GM21447 (cell line): ENCODE measurements at regions not wholly inside any gene's neighbourhood (a gene's known extent, or its start where the extent isn't known, plus 50 kb on each side); places are given as distances from the start of the nearest gene placed in this dataset.

Experiments
- ATAC-seq: cut with Tn5 transposase; IDR thresholded peaks from one replicate; pipeline ENCODE4 v1.9.1; 2021; ENCODE audit not compliant: unreplicated experiment

DNA sequence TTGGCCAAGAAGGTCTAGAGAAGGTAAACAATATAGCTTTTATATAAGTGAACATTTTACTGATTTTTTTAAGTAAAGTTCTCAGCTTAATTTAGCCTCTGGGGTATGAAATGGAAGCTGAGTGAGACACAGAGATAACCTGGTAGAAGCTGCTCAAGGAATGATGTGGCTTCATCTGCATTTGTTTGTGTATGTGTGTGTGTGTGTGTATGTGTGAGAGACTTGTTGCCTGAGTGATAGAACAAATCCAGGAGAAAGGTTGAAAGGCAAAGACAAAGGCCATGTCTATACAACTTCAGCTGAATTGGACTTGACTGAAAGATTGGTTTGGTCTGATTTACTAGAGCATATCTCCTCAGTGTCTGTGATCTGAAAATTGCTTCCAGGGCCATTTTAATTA is 63.6 kb downstream of the PCDH7 start:
- ATAC-seq: no peak

- ATAC-seq: no peak
Observed at GRCh38 chr4:30789219-30789671, 69.1 kb downstream of the PCDH7 start.

- no peak for ATAC-seq
Observed at GRCh38 chr4:30790123-30790522, 70.0 kb downstream of the PCDH7 start.

DNA sequence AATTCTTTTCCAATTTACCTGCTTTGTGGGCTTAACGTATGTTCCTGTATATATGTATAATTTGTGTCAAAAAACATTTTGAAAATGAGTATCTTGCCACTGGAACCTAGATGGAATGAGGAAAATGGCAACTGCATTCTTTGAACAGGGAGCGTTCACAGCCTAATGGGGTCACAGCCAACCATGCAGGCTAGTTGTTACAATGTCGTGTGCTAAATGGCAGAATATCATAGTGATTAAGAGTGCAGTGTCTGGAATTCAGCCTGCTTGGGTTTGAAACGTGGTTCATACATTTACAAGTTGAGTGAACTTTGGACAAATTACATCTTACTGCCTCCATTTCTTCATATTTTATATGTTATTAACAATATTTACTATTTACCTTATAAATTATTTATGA is 70.8 kb downstream of the PCDH7 start:
- ATAC-seq: no peak

GRCh38 chr4:30792601-30793000 is 72.4 kb downstream of the PCDH7 start:
- ATAC-seq: no peak

- no peak for ATAC-seq
Observed at GRCh38 chr4:30801876-30802275, 81.7 kb downstream of the PCDH7 start.

DNA sequence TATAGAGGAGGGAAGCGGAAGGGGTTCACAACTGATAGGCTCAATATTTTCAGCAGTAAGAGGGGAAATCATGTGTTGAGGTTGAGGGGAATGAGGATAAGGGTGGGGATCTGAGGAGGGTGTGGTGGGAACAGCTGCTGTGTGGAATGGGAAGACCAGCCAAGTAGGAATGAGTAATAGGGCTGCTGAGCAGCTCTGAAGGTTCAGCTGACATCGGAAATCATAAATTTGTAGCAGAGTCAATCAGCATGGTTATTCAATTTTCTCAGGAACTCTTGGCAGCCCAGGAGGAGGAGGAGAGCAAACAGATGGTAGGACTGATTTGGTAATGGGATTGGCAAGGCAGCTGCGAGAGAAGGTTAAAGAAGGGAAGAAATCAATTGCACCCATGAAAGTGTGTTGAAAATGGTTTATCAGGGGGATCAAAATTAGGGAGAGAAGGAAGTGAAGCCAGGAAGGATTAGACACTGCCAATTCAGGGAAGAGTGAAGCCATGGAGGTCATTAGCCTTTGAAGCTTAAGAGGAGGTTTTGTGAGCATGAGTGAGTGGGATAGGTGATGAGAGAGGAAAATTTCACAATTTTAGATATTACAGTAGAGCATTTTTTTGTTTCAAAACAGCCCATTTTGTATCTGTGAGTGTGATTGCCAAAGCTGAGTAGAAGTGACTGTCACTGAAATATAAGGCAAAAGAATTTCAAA is 82.6 kb downstream of the PCDH7 start:
- no peak for ATAC-seq

DNA sequence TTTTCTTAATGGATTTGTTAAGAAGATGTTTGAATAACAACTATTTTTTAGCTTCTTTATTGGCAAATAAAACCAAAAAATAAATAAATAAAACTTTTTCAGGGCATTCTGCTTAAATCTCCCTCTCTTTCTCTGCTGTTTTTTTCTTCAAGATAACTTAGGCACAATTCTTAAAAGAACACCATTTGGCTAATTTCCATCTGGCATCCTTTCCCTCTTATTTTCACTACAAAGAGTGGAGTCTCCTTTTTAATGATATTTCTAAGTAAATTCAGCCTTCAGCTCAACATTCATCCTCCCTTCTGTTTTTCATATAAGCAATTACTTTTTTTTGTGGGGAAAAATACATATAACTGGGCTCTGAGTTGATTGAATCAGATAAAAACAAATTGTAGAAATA is 88.1 kb downstream of the PCDH7 start:
- ATAC-seq: no peak

DNA sequence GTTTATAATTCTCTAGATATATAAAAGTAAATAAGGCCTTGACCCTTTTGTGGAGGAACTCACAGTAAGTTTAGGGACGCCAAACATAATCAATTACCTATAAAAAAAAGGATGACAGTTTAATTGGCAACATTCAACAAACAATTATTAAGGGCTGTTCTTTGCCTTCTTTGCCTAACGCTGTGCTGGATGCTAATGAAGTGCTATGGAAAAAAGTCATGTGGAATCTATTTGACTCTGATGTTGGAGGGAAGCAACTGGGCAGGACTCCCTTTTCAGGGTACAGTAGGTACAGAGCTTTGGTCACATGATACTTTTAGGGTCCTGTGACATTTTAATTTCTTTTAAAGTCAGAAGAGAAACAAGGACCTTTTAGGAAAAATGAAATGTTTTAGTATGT is 91.1 kb downstream of the PCDH7 start:
- ATAC-seq: no peak

- ATAC-seq: no peak
Observed at GRCh38 chr4:30815685-30816084, 95.5 kb downstream of the PCDH7 start.

DNA sequence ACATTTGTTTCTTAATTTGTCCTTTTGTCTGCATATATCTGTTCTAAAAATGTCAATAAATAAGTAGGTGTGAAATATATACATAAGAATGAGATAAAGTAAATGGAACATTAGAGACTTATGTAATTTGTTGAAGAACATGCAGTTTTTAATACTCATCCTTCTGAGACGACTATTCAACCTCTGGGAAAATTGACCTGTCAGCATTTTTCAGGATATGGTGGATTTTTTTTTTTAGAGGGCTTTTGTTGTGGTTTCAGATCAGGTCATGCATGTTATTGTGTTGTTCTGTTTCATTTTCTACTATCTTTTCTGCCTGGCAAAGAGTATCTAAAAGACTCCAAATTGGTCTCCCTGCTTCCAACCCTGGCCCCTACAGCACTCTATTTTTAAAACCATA is 97.3 kb downstream of the PCDH7 start:
- no peak for ATAC-seq

- ATAC-seq: no peak
Observed at GRCh38 chr4:30818541-30818940, 98.4 kb downstream of the PCDH7 start.

GRCh38 chr4:30821275-30821674 is 101.1 kb downstream of the PCDH7 start:
- no peak for ATAC-seq

- ATAC-seq: no peak
Observed at GRCh38 chr4:30821859-30822612, 101.9 kb downstream of the PCDH7 start.

GRCh38 chr4:30822911-30823551 is 102.9 kb downstream of the PCDH7 start:
- ATAC-seq: no peak

DNA sequence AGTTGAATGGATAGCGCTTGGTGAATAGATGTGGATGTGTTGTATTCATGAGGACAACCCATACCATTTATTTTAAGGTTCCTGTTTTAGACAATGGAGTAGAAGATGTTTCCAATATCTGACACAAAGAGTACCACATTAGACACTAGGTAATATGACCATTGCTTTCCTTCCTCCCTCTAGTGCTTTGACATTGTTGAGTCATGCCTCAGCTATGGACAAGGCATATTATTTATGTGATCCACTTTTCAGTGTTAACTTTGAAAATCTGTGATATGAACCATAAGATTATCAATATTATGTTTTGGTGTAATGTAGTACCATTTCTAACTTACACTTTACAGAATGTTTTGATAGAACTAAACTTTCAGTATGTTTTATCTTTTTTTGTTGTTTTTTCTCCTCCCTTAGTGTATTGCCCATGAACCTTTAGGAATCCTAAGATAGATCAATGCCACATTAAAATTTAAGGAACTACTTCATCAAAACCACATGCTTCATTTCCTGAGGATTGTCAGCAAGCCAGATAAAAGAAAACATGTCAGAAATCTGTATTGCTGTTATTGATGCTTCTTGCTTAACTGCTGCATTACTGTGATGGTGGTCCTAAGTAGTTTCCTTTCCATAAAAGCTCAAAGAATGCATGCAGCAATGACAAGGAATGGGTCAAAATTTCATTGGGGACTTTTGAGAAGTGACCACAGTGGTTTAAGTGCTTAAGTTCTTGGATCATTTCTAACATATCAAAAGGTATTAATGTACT is 105.0 kb downstream of the PCDH7 start:
- ATAC-seq: no peak

GRCh38 chr4:30828264-30828926 is 108.2 kb downstream of the PCDH7 start:
- no peak for ATAC-seq

GRCh38 chr4:30832639-30833038 is 112.5 kb downstream of the PCDH7 start:
- no peak for ATAC-seq

DNA sequence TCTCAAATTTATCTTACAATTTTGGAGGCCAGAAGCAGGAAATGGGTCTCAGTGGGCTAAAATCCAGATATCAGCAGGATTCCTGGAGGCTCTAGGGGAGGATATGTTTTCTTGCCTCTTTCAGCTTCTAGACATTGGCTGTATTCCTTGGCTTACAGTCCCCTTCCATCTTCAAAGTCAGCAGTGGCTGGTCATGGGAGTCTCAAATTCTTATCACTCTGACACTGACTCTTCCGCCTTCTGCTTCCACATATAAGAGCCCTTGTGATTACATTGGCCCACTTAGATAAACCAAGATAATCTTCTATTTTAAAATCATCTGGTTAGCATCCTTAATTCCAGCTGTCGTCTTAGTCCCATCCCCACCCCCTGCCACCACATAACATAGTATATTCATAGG is 113.0 kb downstream of the PCDH7 start:
- ATAC-seq: no peak

DNA sequence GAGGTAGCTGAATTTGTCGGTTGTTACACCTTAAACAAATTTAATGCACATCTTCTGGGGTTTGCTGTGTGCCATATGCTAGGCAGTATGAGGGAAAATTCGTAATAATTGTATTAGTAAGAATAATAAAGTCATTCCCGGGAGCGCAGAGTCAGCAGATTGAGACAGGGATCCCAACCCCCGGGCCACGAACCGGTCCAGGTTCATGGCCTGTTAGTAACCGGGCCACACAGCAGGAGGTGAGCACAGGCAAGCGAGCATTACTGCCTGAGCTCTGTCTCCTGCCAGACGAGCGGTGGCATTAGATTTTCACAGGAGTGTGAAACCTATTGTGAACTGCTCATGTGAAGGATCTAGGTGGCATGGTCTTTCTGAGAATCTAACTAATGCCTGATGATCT is 114.9 kb downstream of the PCDH7 start:
- no peak for ATAC-seq

- no peak for ATAC-seq
Observed at GRCh38 chr4:30836231-30836630, 116.1 kb downstream of the PCDH7 start.
